Ovary (tissue), 7 donors: ENCODE measurements at regions not wholly inside any gene's neighbourhood (a gene's known extent, or its start where the extent isn't known, plus 50 kb on each side); places are given as distances from the start of the nearest gene placed in this dataset.

Source experiments
- DNase-seq, 5 donors: peaks; one replicate each; pipeline ENCODE4 v3.0.0-alpha.2; 2019 to 2020
- H3K27ac ChIP-seq, 2 donors: fragments of 200-600 bp; one replicate each; pipeline versions ENCODE4 v1.5.1 to v1.8.0; 2019 to 2022
- H3K27me3 ChIP-seq: fragments of 200-600 bp; one replicate; pipeline ENCODE4 v1.8.0; 2022
- H3K36me3 ChIP-seq: fragments of 200-600 bp; sonication (generic); one replicate; pipeline ENCODE4 v1.5.1; 2019
- H3K4me1 ChIP-seq: one replicate; pipeline ENCODE4 v1.8.1; 2013; ENCODE audit warnings: mild to moderate bottlenecking, moderate library complexity; ENCODE audit not compliant: insufficient read depth
- H3K4me3 ChIP-seq: fragments of 200-600 bp; sonication (generic); one replicate; pipeline ENCODE4 v1.5.1; 2017
- H3K9me3 ChIP-seq, 2 donors: fragments of 200-600 bp in 1 of 2; sonication (generic) in 1 of 2; one replicate each; pipeline versions ENCODE4 v1.5.1 to v1.8.1; 2013 to 2019; ENCODE audit warnings: mild to moderate bottlenecking in 1 of 2, moderate library complexity in 1 of 2
- CTCF ChIP-seq, 3 donors: fragments of 450-650 bp in 2 of 3; fragments of 200-600 bp in 1 of 3; IDR thresholded peaks; one replicate each; pipeline versions ENCODE4 v1.5.1 to v1.8.0; 2016 to 2022; ENCODE audit warnings: antibody characterized with exemption in 3 of 3, mild to moderate bottlenecking in 1 of 3
- EP300 ChIP-seq: sonication (generic); formaldehyde crosslinking; IDR thresholded peaks from one replicate; pipeline ENCODE4 v1.6.1; 2017; ENCODE audit warnings: antibody characterized with exemption
- POLR2A ChIP-seq: fragments of 450-650 bp; IDR thresholded peaks from one replicate; pipeline ENCODE4 v1.6.1; 2017; ENCODE audit warnings: antibody characterized with exemption, mild to moderate bottlenecking, moderate library complexity
- WGBS, 3 donors: extraction: QIAGEN DNeasy Blood & Tissue Kit in 1 of 3; methylation state at CpG; one replicate each; pipeline versions ENCODE4 v1.1.5 to v1.1.7; 2013 to 2017; 5-methylcytosine and 5-hydroxymethylcytosine counted together
- intact Hi-C, 4 donors: fragments of 100-400 bp; cut with DNase I; formaldehyde crosslinking; loops; one replicate each; pipeline versions ENCODE4 v1.11.0 to v1.15.1; 2022 to 2023
- donor health status: DM: no; HTN: no; CAD: no; lungs with moderate emphysema.
- donor health status: DM: no; HTN: no; CAD: no.
- donor health status: Bipolar disorder and iron deficiency.
- donor health status: DM: no; HTN: no; CAD: no.
- donor health status: DM: yes; HTN: yes; CAD: no.

- no peak overlapping the region for H3K4me3 ChIP-seq
- no peaks in the 10 kb centered on the region for H3K36me3 ChIP-seq
- H3K9me3 ChIP-seq, result no peaks in the 10 kb centered on the region
- no peak for DNase-seq
- TF ChIP-seq EP300, result no peak
- TF ChIP-seq POLR2A, result no peak
- TF ChIP-seq CTCF (IDR thresholded peaks at IDR 0.05), result no peak
- no peak overlapping the region for H3K27ac ChIP-seq
- 83 to 97% (median 84%) methylated on average over 1 of the region's 1 CpG for WGBS, 3 donors
- no peaks in the 10 kb centered on the region for H3K27me3 ChIP-seq
- H3K4me1 ChIP-seq, result no peaks in the 10 kb centered on the region
- intact Hi-C loops, result loop anchor here in 1 of 4 donors (5.0 kb wide), 1 partner anchor 355 kb away; no protein-coding TSS in a partner anchor
Measured at GRCh38 chr15:37217567-37217966, 117.2 kb upstream of the MEIS2 start.

- H3K9me3 ChIP-seq, result no peaks in the 10 kb centered on the region
- 56 to 68% (median 65%) methylated on average over 4 of the region's 4 CpGs for WGBS, 3 donors
- H3K36me3 ChIP-seq, result no peaks in the 10 kb centered on the region
- intact Hi-C loops, result loop anchor here in 1 of 4 donors (5.0 kb wide), 1 partner anchor 354 kb away; no protein-coding TSS in a partner anchor
- H3K4me1 ChIP-seq, result no peaks in the 10 kb centered on the region
- H3K27me3 ChIP-seq, result no peaks in the 10 kb centered on the region
- TF ChIP-seq POLR2A (no peak), CTCF (IDR thresholded peaks at IDR 0.05) (no peak), EP300 (no peak)
- DNase-seq, result no peak
- no peak overlapping the region for H3K27ac ChIP-seq
- no peak overlapping the region for H3K4me3 ChIP-seq
Measured at GRCh38 chr15:37218351-37218916, 118.1 kb upstream of the MEIS2 start.

- TF ChIP-seq POLR2A (no peak), EP300 (no peak), CTCF (IDR thresholded peaks at IDR 0.05) (no peak)
- WGBS, 3 donors, result 79 to 95% (median 86%) methylated on average over 2 of the region's 2 CpGs
- H3K27me3 ChIP-seq, result no peaks in the 10 kb centered on the region
- intact Hi-C loops, result loop anchor here in 1 of 4 donors (5.0 kb wide), 1 partner anchor 353 kb away; no protein-coding TSS in a partner anchor
- no peak overlapping the region for H3K27ac ChIP-seq
- no peak for DNase-seq
- no peaks in the 10 kb centered on the region for H3K36me3 ChIP-seq
- no peak overlapping the region for H3K4me3 ChIP-seq
- H3K9me3 ChIP-seq, result no peaks in the 10 kb centered on the region
- H3K4me1 ChIP-seq, result no peaks in the 10 kb centered on the region
Measured at GRCh38 chr15:37219211-37219701, 118.9 kb upstream of the MEIS2 start.

- no peak overlapping the region for H3K4me3 ChIP-seq
- H3K9me3 ChIP-seq, result no peaks in the 10 kb centered on the region
- no peak for DNase-seq
- WGBS, 3 donors, result 40 to 41% (median 40%) methylated on average over 9 of the region's 9 CpGs
- TF ChIP-seq CTCF (IDR thresholded peaks at IDR 0.05) (no peak), POLR2A (no peak), EP300 (no peak)
- no peak overlapping the region for H3K27ac ChIP-seq
- H3K4me1 ChIP-seq, result no peaks in the 10 kb centered on the region
- intact Hi-C loops, result no loop called here
- no peaks in the 10 kb centered on the region for H3K36me3 ChIP-seq
- H3K27me3 ChIP-seq, result no peaks in the 10 kb centered on the region
Measured at GRCh38 chr15:37220949-37221670, 120.8 kb upstream of the MEIS2 start.
